ENCODE measurements at regions not wholly inside any gene's neighbourhood (a gene's known extent, or its start where the extent isn't known, plus 50 kb on each side); places are given as distances from the start of the nearest gene placed in this dataset.

GRCh38 chr10:128894641-128895040 is 572.4 kb upstream of the MGMT start:
- TF ChIP-seq CTCF (IDR thresholded peaks at IDR 0.05) (no peak), POLR2A (IDR thresholded peaks at IDR 0.05) (no peak), EP300 (IDR thresholded peaks at IDR 0.05) (no peak)

Measured in sigmoid colon (tissue), 4 donors.